ENCODE measurements at regions not wholly inside any gene's neighbourhood (a gene's known extent, or its start where the extent isn't known, plus 50 kb on each side); places are given as distances from the start of the nearest gene placed in this dataset.

DNA sequence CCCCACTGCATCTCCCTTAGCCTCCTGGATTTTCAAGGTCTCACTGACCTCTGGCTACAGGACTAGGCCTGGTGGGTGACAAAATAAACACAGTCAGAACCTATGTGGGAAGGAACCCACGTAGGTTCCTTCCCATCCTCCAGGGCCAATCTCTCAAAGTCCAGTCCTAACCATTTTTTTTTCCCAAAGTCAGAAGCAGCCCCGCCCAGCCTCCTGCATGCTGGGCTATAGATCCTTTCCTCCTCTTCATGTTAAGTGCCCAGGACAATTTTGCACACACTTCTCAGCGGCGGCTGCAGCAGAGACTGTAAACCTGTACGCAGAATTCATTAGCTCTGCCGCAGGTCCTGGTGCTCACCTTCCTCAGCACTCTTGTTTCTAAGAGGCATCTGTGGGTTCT is 285.8 kb downstream of the NPIPA8 start:
- no peak for DNase-seq

DNA sequence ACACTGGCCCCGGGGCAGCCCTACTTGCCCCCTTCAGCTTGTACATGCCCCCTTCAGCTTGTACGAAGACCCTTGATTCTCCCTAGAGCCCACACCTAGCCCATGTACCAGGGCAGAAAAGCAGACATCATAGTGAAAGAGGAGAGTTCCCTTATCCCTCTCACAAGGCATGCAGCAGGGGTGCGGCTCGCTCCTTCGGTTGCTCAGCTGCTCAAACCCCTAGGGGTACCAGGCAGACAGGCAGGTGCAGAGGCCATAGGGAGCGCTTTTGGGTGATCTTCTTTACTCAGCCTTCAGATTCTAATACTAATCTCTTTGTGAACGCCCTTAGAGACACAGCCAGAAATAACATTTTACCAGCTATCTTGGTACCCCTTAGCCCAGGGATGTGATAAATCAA is 286.3 kb downstream of the NPIPA8 start:
- DNase-seq, result no peak

DNA sequence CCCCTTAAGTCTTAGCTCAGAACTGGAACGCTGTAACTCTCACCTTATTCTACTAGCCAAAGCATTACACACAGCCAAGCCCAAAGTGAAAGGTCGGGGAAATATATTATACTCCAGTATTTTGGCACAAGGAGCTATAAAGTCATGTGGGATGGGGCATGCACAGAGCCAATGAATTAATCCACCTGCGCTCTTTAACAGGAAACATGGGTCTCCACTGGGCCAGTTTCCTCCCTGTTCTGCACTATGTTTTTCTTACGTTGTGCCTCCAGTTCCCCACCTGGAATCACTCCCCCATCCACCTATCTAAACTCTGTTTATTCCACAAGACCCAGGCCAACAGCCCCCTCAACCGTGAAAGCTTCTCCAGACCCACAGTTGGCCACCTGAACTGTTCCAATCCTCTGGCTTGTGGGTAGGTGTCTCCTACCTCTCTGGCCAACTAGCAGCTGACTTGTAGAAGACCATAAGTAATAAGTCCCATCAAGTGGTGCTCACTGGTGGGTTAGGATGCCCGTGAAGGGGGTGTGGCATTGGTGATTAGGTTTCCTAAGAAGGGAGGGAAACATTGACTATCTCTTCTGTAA is 286.9 kb downstream of the NPIPA8 start:
- no peak for DNase-seq

DNA sequence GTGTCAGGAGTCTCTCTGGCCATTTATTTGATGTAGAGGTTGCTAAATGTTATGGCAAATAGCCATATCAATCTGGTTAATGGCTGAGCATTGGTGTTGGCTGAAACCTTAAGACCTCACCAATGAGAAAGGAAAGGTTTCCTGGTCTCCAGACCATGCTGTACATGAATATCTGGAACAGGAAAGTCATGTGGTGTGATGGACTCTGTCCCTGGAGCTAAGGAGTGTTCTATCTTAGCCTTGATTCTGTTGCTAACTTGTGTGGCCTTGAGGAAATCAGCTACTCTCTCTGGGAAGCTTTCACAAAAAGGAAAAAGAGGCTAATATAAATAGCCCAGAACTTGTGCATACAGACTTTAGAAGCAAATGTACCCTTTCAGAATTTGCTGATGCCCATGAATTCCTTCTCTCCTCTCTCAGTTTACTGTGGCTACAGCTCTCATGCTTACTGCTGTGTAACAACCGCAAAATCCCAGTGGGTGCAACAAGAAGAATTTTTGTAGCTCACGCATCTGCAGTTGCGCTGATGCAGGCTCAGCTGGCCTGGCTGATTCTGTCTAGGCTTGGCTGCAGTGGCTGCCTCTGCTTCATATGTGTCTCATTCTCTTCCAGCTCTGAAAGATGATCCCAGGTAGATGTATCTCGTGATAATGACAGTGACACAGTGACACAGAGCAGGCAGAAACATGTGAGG is 287.5 kb downstream of the NPIPA8 start:
- DNase-seq, result no peak

DNA sequence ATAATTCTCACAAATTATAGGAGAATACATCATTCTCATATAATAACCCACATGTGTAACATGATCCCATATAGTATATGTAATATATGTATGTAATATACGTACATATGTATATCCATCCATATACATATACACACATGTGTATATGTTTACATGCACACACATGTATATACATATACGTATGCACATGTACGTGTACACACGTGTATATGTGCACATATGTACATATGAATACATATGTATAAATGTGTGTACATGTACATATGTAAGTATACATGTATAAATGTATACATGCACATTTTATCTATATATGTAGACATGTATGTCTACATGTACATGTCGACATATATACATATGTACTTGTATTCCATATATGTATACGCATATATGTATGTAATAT is 288.8 kb downstream of the NPIPA8 start:
- DNase-seq, result no peak

DNA sequence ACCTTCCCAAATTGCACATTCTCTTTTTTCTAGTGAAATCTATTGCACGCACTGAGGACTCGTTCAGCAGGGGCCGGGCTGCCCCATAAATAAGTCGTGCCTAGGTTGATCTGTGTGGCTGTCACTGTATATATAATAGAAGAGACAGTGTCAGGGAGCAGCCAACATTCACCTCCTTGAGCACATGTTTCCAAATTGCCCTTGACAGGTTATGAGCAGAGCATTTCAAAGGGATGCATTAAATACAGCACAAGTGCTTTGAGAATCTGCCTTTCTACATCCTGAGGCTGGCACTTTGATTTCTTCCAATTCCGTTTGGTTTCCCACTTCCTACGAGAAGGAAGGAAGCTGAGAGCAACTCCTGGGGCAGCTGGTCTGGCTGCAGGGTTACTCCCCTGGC is 291.2 kb downstream of the NPIPA8 start:
- DNase-seq, result no peak

DNA sequence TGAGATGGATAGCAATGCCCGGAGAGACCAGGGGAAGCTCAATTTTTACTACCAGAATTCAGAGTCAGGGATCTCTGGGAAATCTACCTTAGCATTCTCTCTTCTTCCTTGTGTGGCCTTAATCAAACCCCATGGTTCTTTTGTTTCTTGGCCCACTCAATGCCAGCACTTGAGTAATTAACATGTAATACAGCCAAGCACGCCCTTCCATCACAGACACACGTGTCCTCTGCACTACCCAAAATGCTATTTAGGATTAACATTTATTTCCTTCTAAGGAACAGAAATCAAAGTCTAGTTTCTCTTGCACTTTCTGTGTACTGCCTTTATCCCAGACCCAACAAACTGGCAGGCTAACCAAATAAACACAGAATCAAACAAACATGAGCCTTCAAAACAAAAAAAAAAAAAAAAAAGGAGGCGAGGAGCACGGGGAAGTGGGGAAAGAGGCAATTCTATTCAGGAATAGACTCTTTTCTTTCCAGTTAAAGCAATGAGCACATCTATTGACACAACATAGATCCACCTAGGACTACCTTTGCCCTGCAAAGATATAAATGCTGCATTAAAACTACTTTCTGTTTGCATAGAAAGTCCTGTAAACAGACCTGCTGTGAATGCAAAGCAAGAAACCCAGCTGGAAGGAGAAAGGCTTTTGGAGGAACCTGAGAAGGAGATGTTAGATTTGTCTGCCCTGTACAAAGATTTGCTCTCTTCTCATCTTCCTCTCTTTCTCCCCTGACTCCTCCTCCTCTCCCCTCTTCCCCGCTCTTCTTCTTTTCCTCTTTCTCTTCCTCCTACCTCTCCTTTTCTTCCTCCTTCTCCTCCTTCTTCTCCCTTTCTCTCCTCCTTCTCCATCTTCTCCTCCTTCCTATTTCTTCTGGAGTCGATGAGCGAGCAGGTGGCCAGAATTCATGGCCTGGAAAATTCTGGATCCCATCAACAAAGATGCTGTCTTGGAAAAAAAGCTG is 294.4 kb downstream of the NPIPA8 start:
- DNase-seq, result no peak

DNA sequence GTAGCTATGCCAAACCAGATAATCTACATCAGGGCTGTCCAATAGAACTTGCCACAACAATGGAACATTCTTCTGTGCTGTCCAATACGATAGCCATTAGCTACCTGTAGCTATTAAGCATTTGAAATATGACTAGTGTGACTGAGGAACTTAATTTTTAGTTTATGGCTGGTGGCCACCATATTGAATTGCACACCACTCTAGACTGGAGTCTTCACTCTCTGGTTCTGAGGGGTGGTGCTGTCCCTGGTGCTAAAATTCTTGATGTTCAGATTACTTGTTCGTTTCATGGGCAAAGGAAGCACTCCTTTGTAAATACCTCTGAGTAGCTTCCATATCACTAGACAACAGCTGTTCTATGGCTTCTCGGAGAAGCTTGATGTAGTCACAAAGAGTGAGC is 296.6 kb downstream of the NPIPA8 start:
- no peak for DNase-seq

DNA sequence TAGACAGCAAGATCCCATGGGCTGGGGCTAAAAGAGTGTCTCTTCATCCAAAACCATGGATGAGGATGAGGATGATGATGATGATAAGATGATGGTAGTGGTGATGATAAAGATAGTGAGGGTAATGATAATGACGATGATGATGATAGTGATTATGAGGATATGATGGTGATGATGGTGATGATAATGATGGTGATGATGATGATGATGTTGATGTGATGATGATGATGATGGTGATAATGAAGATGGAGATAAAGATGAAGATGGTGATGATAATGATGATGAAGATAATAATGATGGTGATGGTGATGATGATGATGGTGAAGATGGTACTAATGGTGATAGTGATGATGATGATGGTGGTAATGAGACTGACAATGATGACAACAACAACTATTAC is 299.5 kb downstream of the NPIPA8 start:
- no peak for DNase-seq

DNA sequence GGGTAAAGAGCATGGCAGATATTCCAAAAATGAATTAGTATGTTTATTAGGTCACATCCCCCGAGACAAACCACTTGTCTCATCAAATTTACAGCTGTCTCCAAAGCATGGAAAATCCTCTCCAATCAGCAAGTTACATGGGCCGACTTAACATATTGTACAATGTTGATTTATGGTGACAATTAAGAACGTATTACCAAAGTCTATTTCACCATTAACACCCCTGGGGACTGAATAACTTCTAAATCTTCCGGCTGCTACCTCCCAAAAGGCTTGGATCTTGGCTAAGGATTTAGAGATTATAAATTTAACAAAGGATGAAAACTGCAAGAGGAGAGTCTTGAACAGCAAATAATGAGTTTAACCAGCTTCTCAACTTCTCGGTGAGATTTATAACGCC is 311.9 kb downstream of the NPIPA8 start:
- DNase-seq, result no peak

DNA sequence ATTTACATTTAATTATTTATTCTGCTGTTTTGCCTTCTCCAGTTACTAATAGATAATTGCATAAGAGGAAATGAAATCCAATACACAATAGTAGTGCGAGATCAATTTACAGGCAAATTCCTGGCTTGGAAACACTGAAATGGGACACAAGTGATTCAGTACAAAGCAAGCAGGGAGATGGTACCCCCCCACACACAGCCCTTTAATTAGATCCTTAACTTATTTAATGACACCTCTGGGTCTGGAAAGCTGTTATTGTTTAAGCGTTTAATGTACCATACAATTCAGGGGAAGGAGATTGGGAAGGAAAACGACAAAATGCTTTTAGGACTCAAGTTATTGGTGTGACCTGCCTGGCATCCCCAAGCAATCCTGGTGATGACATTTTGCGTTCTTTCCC is 318.2 kb downstream of the NPIPA8 start:
- DNase-seq, result no peak

DNA sequence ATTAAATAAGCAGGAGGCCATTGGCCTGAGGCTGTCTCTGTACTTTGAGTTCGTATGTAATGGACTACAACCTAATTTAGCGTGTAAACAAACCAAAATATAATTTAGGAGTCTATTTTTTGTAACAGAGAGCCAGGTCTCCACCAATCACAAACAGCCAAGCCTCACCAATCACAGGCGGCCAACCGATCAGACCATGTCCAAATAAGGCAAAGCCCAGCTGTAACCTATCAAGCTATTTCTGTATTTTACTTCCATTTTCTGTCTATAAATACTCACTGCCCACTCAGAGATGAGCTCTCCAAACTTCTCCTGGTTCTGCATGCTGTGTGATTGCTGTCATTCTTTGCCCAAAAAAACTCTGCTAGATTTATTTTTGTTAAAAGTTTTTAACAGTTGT is 322.7 kb downstream of the NPIPA8 start:
- no peak for DNase-seq

DNA sequence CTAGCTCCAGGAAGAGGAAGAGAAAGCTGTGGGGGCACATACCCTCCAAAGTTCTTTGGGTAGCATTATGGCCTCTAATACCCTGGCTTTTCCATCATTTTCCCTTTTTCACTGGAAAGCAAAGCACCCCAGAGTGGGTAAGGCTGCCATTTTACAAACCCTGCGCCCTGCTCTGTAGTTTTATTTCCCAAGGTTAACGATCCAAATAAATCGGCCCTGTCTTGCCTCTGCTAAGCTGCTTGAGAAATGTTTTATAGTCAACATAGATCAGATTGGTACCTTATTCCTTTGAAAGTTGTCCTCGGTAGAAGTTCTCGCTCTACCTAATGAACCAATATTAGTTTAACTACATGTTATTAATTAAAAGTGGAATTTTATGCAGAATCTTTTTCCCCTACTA is 328.2 kb downstream of the NPIPA8 start:
- DNase-seq, result no peak

DNA sequence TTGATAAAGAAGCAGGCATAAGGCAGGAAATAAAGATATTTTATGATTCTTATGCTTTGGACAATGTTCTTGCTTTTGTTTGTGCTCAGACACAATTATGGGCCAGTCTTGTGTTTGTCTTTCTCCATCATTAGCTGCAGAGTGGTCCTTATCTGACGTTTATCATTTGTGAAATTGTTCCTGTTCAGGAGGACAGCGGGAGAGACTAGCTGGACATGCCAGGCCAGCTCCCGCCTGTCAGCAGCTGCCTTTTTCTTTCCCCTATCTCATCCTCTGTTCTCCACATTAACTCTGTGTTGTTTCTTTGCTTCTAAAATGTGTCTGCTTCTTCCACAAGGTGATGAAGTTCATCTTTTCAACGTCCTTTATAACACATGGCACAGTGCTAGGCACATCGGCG is 333.5 kb downstream of the NPIPA8 start:
- no peak for DNase-seq

DNA sequence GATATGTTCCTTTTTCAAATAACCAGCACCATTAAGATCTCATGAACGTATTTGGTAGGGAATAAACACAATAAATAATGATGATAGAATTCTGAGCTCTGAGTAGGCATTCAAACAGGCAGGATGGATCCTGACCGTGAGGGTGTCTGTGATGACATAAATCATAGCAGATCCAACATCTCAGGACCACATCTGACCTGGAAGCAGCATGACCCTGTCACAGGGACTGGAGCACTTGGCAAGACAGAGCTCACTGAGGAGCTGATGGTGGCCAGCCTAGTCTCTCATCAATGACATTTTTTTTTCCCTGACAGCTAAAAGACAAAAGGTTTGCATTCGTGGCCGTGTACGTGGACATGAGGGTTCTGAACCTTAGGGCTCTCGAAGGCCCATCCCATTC is 337.5 kb downstream of the NPIPA8 start:
- no peak for DNase-seq

DNA sequence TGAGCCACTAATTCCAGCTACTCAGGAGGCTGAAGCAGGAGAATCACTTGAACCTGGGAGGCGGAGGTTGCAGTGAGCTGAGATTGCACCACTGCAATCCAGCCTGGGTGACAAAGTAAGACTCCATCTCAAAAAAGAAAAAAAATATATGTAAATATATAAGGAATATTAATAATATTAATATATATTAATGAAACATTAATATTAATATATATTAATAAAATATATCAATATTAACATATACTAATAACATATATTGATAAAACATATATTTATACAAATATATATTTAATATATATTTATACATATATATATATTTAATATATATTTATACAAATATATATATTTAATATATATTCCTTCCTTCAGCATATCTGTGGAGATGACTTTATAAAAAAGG is 338.0 kb downstream of the NPIPA8 start:
- DNase-seq, result no peak

DNA sequence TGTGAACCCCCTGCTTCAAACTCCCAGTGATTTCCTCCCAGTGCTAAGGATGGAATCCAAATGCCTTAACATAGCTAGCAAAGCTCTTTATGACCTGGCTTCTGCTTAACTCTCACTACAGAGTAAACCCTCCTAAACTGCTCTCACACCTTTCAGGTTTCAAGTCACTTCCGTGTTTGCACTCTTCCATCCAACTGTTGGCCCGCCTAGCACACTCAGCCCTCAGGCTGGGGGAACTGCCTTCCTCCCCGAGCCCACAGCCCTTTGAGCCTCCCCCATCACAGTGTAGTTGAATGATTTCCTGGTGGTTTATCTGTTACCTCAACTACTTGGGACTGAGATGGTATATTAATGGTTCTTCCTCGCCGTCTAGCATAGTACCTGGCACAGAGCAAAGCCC is 342.5 kb downstream of the NPIPA8 start:
- DNase-seq, result no peak

DNA sequence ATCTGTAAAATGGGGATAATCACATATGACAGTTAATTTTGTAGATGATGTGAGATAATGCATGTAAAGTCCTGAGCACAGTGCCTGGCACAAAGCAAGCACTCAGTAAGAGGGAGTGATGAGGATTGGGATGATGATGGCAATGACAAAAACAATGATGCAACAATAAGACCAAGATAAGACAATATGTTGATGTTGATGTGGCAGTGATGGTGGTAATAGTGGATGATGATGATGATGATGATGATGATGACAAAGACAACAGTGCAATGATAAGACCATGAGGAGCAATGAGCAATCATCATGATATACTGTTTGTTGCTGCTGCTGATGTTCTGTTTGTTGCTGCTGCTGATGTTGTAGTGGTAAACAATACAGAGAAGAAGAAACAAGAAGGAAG is 344.1 kb downstream of the NPIPA8 start:
- no peak for DNase-seq

DNA sequence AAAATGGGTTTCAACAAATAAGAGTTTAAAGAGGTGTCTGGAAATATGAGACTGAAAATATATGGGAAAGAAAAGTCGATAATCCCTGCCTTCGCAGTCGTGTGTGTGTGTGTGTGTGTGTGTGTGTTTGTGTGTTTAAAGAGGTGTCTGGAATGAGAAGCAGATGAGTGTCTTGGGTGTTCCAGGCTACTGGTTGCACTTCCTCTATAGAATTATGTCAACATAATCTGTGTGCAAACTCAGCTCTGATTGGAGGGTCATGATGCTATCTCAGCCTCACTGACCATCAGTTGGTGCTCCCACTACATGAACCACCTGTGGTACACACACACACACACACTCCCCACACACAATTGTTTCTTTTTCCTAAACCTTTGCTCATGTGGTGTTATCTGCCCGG is 347.3 kb downstream of the NPIPA8 start:
- no peak for DNase-seq

DNA sequence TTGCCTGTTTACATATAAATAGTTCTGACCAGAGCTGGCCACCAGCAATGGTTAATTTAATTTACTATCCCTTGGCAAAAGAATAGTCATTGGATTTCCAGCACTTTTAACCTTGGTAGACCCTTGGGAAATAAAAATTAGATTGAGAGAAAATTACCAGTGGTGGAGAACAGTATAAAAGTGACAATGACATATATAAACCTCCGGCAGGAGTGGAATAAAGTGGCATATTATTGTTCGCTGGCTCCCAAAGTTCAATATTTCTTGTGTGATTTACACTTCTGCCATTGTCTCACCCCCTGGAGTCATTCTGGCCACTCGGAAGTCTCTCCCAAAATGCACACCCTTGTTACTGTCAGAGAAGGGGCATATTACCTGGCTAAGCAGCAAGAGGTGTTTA is 347.7 kb downstream of the NPIPA8 start:
- no peak for DNase-seq

DNA sequence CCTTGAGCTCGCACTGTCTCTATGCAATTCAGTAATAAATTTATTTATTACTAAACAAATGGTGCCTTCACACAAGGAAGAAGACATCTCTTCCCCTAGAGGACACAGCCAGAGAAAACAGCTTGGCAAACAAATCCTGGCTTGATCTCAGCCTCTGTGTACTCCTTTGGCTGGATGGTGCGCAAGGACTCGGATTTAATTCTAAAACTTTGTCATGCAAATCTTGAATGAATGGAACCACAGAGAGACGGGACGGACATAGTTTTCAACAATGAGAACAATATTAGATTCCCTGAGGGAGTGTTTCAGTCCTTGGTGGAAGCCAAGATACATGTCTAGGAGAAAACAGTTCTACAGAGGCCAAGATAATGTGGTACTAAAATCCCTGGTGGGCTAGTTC is 349.5 kb downstream of the NPIPA8 start:
- DNase-seq, result no peak

DNA sequence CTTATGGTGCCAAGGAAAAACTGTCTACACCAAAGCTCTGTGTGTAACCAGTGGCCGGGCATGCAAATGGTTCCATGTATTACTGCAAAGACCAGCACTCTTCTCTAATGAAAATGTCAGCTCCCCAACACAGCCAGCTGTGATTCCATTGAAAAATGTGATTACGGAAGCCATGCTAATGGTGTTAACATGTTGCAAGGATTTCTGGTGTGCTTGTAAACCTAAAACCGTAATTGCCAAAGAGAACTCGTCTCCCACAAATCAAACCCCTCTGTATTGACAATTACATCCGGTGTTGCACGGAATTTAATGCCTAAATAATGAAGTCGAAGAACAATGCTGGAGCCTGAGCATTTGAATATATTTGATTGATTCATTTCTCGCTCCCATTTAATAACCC is 351.7 kb downstream of the NPIPA8 start:
- DNase-seq, result no peak

DNA sequence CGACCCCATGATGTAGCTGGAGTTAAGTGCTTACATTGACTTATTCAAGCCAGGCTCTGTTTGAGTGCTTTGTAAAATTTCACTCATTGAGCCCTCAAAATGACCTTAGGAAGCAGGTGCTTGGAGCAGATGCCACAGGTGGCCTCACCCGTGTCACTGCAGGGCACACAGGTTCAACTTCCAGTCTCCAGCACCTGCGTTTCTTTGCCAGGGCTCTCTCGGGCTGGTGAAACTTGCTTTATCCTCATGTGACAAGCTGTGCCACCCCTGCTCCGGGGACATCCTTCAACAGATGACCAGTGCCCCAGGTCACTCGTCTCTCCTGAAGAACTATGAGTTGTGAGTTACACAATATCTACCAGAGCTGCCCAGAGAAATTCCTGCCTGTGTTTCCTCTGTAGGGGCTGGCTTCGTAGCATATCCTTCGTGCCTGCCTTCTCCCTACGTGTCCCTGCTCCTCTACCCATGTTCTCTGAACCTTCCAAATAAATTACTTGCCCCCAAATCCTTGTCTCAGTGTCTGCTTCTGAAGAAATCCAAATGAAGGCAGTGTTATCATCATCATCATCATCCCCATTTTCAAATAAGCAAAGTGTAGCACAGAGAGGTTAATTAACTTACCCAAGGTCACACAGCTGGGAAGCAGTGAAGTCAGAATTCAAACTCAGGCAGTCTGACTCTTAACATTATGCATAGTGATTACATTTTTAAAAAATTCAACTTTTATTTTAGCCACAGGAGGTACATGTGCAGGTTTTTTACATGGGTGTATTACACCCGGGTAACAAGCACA is 352.5 kb downstream of the NPIPA8 start:
- DNase-seq, result no peak

Data from activated CD4-positive, alpha-beta T cell treated with anti-CD3 and anti-CD28 coated beads, Interleukin-2, amount 50 U/mL, for 1 hour (primary cell).